ENCODE measurements at regions not wholly inside any gene's neighbourhood (a gene's known extent, or its start where the extent isn't known, plus 50 kb on each side); places are given as distances from the start of the nearest gene placed in this dataset.
"Not testable (repeated sequence)": the region's sequence is repeated elsewhere in the genome, so short reads cannot be mapped to it uniquely, and the experiment has no call there.

DNA sequence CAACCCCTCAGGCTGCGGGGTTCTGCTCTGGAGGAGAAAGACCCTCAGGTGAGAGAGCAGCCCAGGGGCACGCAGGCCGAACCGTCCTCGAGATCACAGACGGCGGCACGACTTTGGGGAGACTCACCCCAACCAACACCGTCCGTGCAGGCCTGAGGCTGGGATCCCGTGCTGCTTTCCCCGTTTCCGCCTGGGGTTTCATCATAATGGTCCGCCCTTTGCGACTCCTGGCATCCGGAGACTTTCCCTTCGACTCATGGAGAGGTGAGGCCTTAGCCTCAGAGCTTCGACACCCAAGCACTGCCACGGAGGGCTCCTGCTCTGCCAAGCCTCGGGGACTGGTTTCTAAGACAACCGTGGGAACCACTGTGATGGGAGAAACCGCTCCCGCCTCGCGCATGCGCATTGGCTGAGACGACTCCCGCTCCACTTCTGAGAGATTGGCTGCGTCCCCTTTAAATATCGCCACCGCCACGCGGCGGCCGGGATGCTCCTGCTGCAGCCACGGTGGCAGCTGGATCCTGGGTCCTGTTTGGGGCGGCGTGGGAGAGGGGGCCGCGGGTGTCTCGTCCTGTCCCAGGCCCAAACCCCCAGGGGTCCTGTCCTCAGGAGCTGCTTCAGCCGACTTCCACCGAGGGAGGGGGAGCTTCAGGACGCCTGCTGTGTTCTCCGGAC is 480.1 kb downstream of the SPATA31A7 start:
- intact Hi-C loops (cut with DNase I); ATAC-seq; H3K4me1 ChIP-seq (ENCODE audit: control insufficient read depth, insufficient read depth, low read length); H3K27ac ChIP-seq (ENCODE audit: low read length); H3K9me3 ChIP-seq (ENCODE audit: control insufficient read depth, low read length); H3K4me3 ChIP-seq (ENCODE audit: low read length); H3K27me3 ChIP-seq (ENCODE audit: control insufficient read depth, insufficient read depth): not testable (repeated sequence)
- WGBS: 75% methylated on average over 45 of the region's 45 CpGs
- peak in 1 of 3 donors; percentile 18 for DNase-seq

DNA sequence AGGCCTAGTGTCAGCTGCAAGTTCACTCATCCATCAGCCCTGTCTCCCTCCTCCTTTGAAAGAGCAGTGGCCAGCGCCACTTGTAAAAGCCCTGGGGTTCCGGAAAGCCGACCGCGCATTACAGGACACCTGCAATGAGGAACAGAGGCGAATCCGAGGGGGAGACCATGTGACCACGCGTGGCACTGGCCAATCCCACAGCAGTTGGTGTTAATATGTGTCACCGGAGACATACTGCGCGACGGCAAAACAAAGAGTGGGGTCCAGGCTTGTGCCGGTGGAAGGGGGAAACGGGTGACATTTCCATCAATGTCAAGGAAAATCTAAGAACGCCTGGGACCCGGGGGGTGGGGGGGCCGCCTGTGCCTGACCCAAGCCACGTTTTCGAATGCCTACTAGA is 480.8 kb downstream of the SPATA31A7 start:
- H3K4me3 ChIP-seq (ENCODE audit: low read length): no peak overlapping the region
- ATAC-seq (no peak), DNase-seq (peak in 1 of 3 donors; percentile 18)
- no peak overlapping the region for H3K27ac ChIP-seq (ENCODE audit: low read length)
- WGBS: 71% methylated on average over 20 of the region's 20 CpGs
- no peaks in the 10 kb centered on the region for H3K4me1 ChIP-seq (ENCODE audit: control insufficient read depth, insufficient read depth, low read length)
- H3K9me3 ChIP-seq (ENCODE audit: control insufficient read depth, low read length): no peaks in the 10 kb centered on the region
- no peaks in the 10 kb centered on the region for H3K27me3 ChIP-seq (ENCODE audit: control insufficient read depth, insufficient read depth)
- intact Hi-C loops (cut with DNase I): no loop called here

DNA sequence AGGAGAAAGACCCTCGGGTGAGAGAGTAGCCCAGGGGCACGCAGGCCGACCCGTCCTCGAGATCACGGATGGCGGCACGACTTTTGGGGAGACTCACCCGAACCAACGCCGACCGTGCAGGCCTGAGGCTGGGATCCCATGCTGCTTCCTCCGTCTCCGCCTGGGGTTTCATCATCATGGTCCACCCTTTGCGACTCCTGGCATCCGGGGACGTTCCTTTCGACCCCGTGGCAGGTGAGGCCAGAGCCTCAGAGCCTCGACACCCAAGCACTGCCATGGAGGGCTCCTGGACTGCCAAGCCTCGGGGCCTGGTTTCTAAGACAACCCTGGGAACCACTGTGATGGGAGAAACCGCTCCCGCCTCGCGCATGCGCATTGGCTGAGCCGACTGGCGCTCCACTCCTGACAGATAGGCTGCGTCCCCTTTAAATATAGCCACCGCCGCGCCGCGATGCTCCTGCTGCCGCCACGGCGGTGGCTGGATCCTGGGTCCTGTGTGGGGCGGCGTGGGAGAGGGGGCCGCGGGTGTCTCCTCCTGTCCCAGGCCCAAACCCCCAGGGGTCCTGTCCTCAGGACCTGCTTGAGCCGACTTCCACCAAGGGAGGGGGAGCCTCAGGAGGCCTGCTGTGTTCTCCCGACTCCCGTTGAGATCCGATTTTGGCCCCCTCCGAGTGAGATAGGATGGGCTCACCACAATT is 481.6 kb downstream of the SPATA31A7 start:
- H3K9me3 ChIP-seq (ENCODE audit: control insufficient read depth, low read length): no peaks in the 10 kb centered on the region
- WGBS: 80% methylated on average over 46 of the region's 46 CpGs
- peak in 1 of 3 donors; percentile 44 for DNase-seq
- intact Hi-C loops (cut with DNase I): no loop called here
- ATAC-seq: no peak
- H3K4me3 ChIP-seq (ENCODE audit: low read length): no peak overlapping the region
- no peak overlapping the region for H3K27ac ChIP-seq (ENCODE audit: low read length)
- no peaks in the 10 kb centered on the region for H3K4me1 ChIP-seq (ENCODE audit: control insufficient read depth, insufficient read depth, low read length)
- no peaks in the 10 kb centered on the region for H3K27me3 ChIP-seq (ENCODE audit: control insufficient read depth, insufficient read depth)

DNA sequence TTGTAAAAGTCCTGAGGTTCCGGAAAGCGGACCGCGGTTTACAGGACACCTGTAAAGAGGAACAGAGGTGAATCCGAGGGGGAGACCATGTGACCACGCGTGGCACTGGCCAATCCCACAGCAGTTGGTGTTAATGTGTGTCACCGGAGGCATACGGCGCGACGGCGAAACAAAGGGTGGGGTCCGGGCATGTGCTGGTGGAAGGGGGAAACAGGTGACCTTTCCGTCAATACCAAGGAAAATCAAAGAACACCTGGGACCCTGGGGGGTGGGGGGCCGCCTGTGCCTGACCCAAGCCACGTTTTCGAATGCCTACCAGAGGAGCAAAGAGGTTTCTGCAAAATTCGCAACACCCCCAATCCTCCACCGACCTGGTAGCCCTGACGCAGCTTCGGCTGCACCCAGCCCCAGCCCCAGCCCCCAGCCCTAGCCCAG is 482.3 kb downstream of the SPATA31A7 start:
- H3K4me1 ChIP-seq (ENCODE audit: control insufficient read depth, insufficient read depth, low read length); H3K4me3 ChIP-seq (ENCODE audit: low read length); H3K9me3 ChIP-seq (ENCODE audit: control insufficient read depth, low read length); H3K27ac ChIP-seq (ENCODE audit: low read length); ATAC-seq; intact Hi-C loops (cut with DNase I); H3K27me3 ChIP-seq (ENCODE audit: control insufficient read depth, insufficient read depth): not testable (repeated sequence)
- WGBS: 84% methylated on average over 22 of the region's 22 CpGs
- peak in 1 of 3 donors; percentile 43 for DNase-seq

DNA sequence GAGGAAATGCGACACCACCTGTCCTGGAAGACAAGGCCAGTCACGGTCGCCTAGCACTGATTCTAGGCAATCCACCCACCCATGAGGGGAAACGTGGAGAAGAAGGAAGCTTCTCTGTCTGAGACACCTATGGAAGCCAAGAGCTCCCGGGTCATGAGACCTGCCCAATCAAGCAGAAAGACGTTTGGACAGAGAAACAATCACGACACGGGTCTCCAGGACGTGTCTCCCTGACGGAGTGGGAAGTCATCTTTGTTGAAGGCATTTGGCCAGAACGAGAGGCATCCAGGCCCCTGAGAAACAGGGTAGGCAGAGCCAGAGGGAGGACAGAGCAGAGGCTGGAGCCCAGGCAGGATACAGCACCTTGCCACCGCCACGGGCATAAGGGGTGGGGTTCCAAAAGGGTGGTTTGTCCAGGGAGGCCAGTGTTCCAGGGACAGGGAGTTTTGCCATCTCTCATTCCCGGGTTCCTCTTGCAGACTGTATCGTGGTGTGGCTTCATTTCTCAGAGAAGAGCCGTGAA is 482.9 kb downstream of the SPATA31A7 start:
- H3K27me3 ChIP-seq (ENCODE audit: control insufficient read depth, insufficient read depth); H3K27ac ChIP-seq (ENCODE audit: low read length); H3K4me1 ChIP-seq (ENCODE audit: control insufficient read depth, insufficient read depth, low read length); intact Hi-C loops (cut with DNase I); H3K4me3 ChIP-seq (ENCODE audit: low read length); ATAC-seq; DNase-seq; H3K9me3 ChIP-seq (ENCODE audit: control insufficient read depth, low read length): not testable (repeated sequence)
- WGBS: 77% methylated on average over 16 of the region's 16 CpGs

DNA sequence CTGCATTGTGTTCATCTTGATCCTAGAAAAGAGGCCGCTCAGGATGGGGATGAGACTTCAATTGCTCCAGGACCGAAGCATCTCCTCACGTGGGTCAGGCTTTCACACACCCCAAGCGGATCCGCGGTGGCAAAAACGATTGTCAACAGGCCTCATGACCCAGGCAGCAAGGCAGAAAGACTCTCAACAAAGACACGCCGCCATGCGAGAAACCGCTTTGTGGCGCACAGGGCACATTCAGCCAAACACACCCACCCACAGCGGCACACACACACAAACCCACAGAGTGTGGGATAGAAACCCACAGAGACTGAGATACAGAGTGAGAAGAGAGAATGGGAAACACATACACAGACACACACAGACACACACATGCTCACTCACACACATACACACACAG is 483.4 kb downstream of the SPATA31A7 start:
- intact Hi-C loops (cut with DNase I): no loop called here
- DNase-seq: no peak
- ATAC-seq: no peak
- Histone ChIP-seq H3K4me3 (ENCODE audit: low read length) (no peak overlapping the region), H3K27me3 (ENCODE audit: control insufficient read depth, insufficient read depth) (no peaks in the 10 kb centered on the region), H3K27ac (ENCODE audit: low read length) (no peak overlapping the region), H3K9me3 (ENCODE audit: control insufficient read depth, low read length) (no peaks in the 10 kb centered on the region), H3K4me1 (ENCODE audit: control insufficient read depth, insufficient read depth, low read length) (no peaks in the 10 kb centered on the region)
- WGBS: 79% methylated on average over 13 of the region's 13 CpGs

DNA sequence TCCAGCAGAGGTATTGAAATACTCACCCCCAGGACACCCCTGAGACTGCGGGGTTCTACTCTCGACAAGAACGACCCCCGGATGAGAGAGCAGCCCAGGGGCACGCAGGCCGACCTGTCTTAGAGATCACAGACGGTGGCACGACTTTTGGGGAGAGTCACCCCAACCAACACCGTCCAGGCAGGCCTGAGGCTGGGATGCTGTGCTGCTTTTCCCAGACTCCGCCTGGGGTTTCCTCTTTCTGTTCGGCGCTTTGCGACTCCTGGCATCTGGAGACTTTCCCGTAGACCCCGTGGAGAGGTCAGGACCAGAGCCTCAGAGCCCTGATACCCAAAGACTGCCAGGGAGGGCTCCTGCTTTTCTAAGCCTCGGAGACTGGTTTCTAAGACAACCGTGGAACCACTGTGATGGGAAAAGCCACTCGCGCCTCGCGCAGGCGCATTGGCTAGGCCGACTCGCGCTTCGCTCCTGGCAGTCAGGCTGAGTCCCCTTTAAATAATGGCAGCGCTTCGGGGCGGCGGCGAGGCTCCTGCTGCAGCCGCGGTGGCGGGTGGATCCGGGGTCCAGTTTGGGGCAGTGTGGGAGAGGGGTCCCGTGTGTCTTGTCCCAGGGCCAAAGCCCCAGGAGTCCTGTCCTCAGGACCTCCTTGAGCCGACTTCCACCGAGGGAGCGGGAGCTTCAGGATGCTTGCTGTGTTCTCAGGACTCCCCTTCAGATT is 484.0 kb downstream of the SPATA31A7 start:
- DNase-seq: no peak
- 69% methylated on average over 39 of the region's 39 CpGs for WGBS
- no peaks in the 10 kb centered on the region for H3K4me1 ChIP-seq (ENCODE audit: control insufficient read depth, insufficient read depth, low read length)
- no peaks in the 10 kb centered on the region for H3K9me3 ChIP-seq (ENCODE audit: control insufficient read depth, low read length)
- intact Hi-C loops (cut with DNase I): no loop called here
- no peak overlapping the region for H3K27ac ChIP-seq (ENCODE audit: low read length)
- H3K27me3 ChIP-seq (ENCODE audit: control insufficient read depth, insufficient read depth): no peaks in the 10 kb centered on the region
- no peak overlapping the region for H3K4me3 ChIP-seq (ENCODE audit: low read length)
- ATAC-seq: no peak

DNA sequence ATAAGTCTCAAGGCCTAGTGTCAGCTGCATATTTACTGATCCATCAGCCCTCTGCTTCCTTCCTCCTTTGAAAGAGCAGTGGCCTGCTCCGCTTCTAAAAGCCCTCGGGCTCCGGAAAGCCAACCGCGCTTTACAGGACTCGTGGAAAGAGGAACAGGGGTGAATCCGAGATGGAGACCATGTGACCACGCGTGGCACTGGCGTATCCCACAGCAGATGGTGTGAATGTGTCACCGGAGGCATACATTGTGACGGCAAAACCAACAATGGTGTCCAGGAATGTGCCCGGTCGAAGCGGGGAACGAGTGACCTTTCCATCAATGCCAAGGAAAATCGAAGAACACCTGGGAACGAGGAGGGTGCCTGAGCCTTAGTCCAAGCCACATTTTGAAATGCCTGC is 484.6 kb downstream of the SPATA31A7 start:
- H3K4me1 ChIP-seq (ENCODE audit: control insufficient read depth, insufficient read depth, low read length): no peaks in the 10 kb centered on the region
- no peaks in the 10 kb centered on the region for H3K27me3 ChIP-seq (ENCODE audit: control insufficient read depth, insufficient read depth)
- DNase-seq (peak in 1 of 3 donors; percentile 28), ATAC-seq (no peak)
- no peak overlapping the region for H3K4me3 ChIP-seq (ENCODE audit: low read length)
- WGBS: 80% methylated on average over 18 of the region's 18 CpGs
- no peak overlapping the region for H3K27ac ChIP-seq (ENCODE audit: low read length)
- H3K9me3 ChIP-seq (ENCODE audit: control insufficient read depth, low read length): no peaks in the 10 kb centered on the region
- intact Hi-C loops (cut with DNase I): no loop called here

DNA sequence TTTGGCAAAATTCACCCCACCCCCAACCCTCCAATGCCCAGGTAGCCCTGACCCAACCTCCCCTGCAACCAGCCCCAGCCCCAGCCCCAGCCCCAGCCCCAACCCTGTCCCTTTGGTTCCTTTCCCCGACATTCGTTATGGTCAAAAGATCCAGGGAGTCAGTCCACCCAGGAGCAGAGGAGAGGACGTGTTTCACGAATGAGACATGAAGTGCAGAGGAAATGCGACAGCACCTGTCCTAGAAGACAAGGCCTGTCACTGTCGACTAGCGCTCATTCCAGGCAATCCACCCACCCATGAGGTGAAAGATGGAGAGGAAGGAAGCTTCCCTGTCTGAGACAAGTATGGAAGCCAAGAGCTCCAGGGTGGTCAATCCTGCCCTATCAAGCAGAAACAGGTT is 485.0 kb downstream of the SPATA31A7 start:
- H3K4me1 ChIP-seq (ENCODE audit: control insufficient read depth, insufficient read depth, low read length): no peaks in the 10 kb centered on the region
- WGBS: 78% methylated on average over 7 of the region's 7 CpGs
- no peak for ATAC-seq
- H3K9me3 ChIP-seq (ENCODE audit: control insufficient read depth, low read length): no peaks in the 10 kb centered on the region
- no peak for DNase-seq
- intact Hi-C loops (cut with DNase I): no loop called here
- no peaks in the 10 kb centered on the region for H3K27me3 ChIP-seq (ENCODE audit: control insufficient read depth, insufficient read depth)
- no peak overlapping the region for H3K4me3 ChIP-seq (ENCODE audit: low read length)
- no peak overlapping the region for H3K27ac ChIP-seq (ENCODE audit: low read length)
